ENCODE measurements at regions not wholly inside any gene's neighbourhood (a gene's known extent, or its start where the extent isn't known, plus 50 kb on each side); places are given as distances from the start of the nearest gene placed in this dataset.

GRCh38 chr1:56356376-56356990 lies 222.9 kb downstream of the PLPP3 start:
- ATAC-seq = no peak
- peaks cover 0 to 12% of the 10 kb centered on the region in 2 donors for H3K9me3 Mint-ChIP-seq
- peaks cover 8% of the 10 kb centered on the region for H3K27me3 Mint-ChIP-seq
- no peak overlapping the region for H3K27ac Mint-ChIP-seq
- no peaks in the 10 kb centered on the region for H3K4me1 Mint-ChIP-seq
- H3K4me3 Mint-ChIP-seq = no peak overlapping the region
- DNase-seq = no peak

GRCh38 chr1:56355918-56356317 lies 223.4 kb downstream of the PLPP3 start:
- H3K4me3 Mint-ChIP-seq = no peak overlapping the region
- DNase-seq = no peak
- peaks cover 0 to 12% of the 10 kb centered on the region in 2 donors for H3K9me3 Mint-ChIP-seq
- ATAC-seq = no peak
- peaks cover 8% of the 10 kb centered on the region for H3K27me3 Mint-ChIP-seq
- H3K27ac Mint-ChIP-seq = no peak overlapping the region
- H3K4me1 Mint-ChIP-seq = no peaks in the 10 kb centered on the region

- H3K27me3 Mint-ChIP-seq = peaks cover 8% of the 10 kb centered on the region
- H3K27ac Mint-ChIP-seq = no peak overlapping the region
- H3K9me3 Mint-ChIP-seq = peaks cover 0 to 12% of the 10 kb centered on the region in 2 donors
- ATAC-seq = no peak
- no peak for DNase-seq
- no peak overlapping the region for H3K4me3 Mint-ChIP-seq
- H3K4me1 Mint-ChIP-seq = no peaks in the 10 kb centered on the region
These were observed 223.9 kb downstream of the PLPP3 start for GRCh38 chr1:56355422-56355821.

- Mint-ChIP-seq H3K4me3 (no peak overlapping the region), H3K27me3 (no peaks in the 10 kb centered on the region), H3K27ac (no peak overlapping the region), H3K4me1 (no peaks in the 10 kb centered on the region), H3K9me3 (peaks cover 3 to 15% of the 10 kb centered on the region in 2 donors)
- ATAC-seq (no peak), DNase-seq (no peak)
These were observed 233.5 kb downstream of the PLPP3 start for GRCh38 chr1:56345831-56346230.

GRCh38 chr1:56340977-56341376 lies 238.4 kb downstream of the PLPP3 start:
- Mint-ChIP-seq H3K27me3 (no peaks in the 10 kb centered on the region), H3K4me3 (no peak overlapping the region), H3K4me1 (no peaks in the 10 kb centered on the region), H3K27ac (no peak overlapping the region), H3K9me3 (peaks cover 7% of the 10 kb centered on the region in 2 donors)
- ATAC-seq = no peak
- no peak for DNase-seq

GRCh38 chr1:56339786-56340465 lies 239.4 kb downstream of the PLPP3 start:
- no peak overlapping the region for H3K4me3 Mint-ChIP-seq
- H3K9me3 Mint-ChIP-seq = peaks cover 0 to 7% of the 10 kb centered on the region in 2 donors
- ATAC-seq (no peak), DNase-seq (no peak)
- H3K27ac Mint-ChIP-seq = no peak overlapping the region
- no peaks in the 10 kb centered on the region for H3K27me3 Mint-ChIP-seq
- no peaks in the 10 kb centered on the region for H3K4me1 Mint-ChIP-seq

GRCh38 chr1:56339093-56339492 lies 240.3 kb downstream of the PLPP3 start:
- no peak overlapping the region for H3K27ac Mint-ChIP-seq
- ATAC-seq = no peak
- H3K4me3 Mint-ChIP-seq = no peak overlapping the region
- H3K27me3 Mint-ChIP-seq = no peaks in the 10 kb centered on the region
- H3K9me3 Mint-ChIP-seq = peaks cover 0 to 7% of the 10 kb centered on the region in 2 donors
- no peaks in the 10 kb centered on the region for H3K4me1 Mint-ChIP-seq
- DNase-seq = no peak

- H3K27me3 Mint-ChIP-seq = no peaks in the 10 kb centered on the region
- DNase-seq (no peak), ATAC-seq (no peak)
- no peak overlapping the region for H3K4me3 Mint-ChIP-seq
- no peaks in the 10 kb centered on the region for H3K4me1 Mint-ChIP-seq
- H3K27ac Mint-ChIP-seq = no peak overlapping the region
- peaks cover 0 to 7% of the 10 kb centered on the region in 2 donors for H3K9me3 Mint-ChIP-seq
These were observed 242.4 kb downstream of the PLPP3 start for GRCh38 chr1:56336982-56337381.

- H3K4me1 Mint-ChIP-seq = peaks cover 4% of the 10 kb centered on the region
- no peaks in the 10 kb centered on the region for H3K27me3 Mint-ChIP-seq
- DNase-seq = no peak
- ATAC-seq = no peak
- no peak overlapping the region for H3K27ac Mint-ChIP-seq
- no peaks in the 10 kb centered on the region for H3K9me3 Mint-ChIP-seq
- no peak overlapping the region for H3K4me3 Mint-ChIP-seq
These were observed 244.0 kb downstream of the PLPP3 start for GRCh38 chr1:56335394-56335793.

- Mint-ChIP-seq H3K4me1 (peaks cover 10% of the 10 kb centered on the region), H3K27me3 (no peaks in the 10 kb centered on the region), H3K27ac (no peak overlapping the region), H3K4me3 (no peak overlapping the region), H3K9me3 (no peaks in the 10 kb centered on the region)
- DNase-seq = no peak
- ATAC-seq = no peak
These were observed 245.3 kb downstream of the PLPP3 start for GRCh38 chr1:56334047-56334446.

GRCh38 chr1:56333461-56333860 lies 245.9 kb downstream of the PLPP3 start:
- no peaks in the 10 kb centered on the region for H3K9me3 Mint-ChIP-seq
- DNase-seq = no peak
- H3K27me3 Mint-ChIP-seq = no peaks in the 10 kb centered on the region
- no peak for ATAC-seq
- peaks cover 16% of the 10 kb centered on the region for H3K4me1 Mint-ChIP-seq
- H3K27ac Mint-ChIP-seq = no peak overlapping the region
- no peak overlapping the region for H3K4me3 Mint-ChIP-seq

GRCh38 chr1:56331892-56332567 lies 247.3 kb downstream of the PLPP3 start:
- H3K27me3 Mint-ChIP-seq = no peaks in the 10 kb centered on the region
- no peak for ATAC-seq

GRCh38 chr1:56331207-56331891 lies 248.0 kb downstream of the PLPP3 start:
- Mint-ChIP-seq H3K4me1 (peaks cover 17% of the 10 kb centered on the region), H3K4me3 (no peak overlapping the region), H3K27me3 (no peaks in the 10 kb centered on the region), H3K27ac (no peak overlapping the region), H3K9me3 (no peaks in the 10 kb centered on the region)
- DNase-seq (no peak), ATAC-seq (no peak)

More at GRCh38 chr1:56331892-56332567, 247.3 kb downstream of the PLPP3 start:
- Mint-ChIP-seq H3K4me3 (no peak overlapping the region), H3K4me1 (peaks cover 17% of the 10 kb centered on the region), H3K27ac (no peak overlapping the region), H3K9me3 (no peaks in the 10 kb centered on the region)
- no peak for DNase-seq

- Mint-ChIP-seq H3K27me3 (no peaks in the 10 kb centered on the region), H3K27ac (peak overlapping the region in 1 of 2 donors; percentile 52), H3K9me3 (no peaks in the 10 kb centered on the region), H3K4me3 (no peak overlapping the region), H3K4me1 (peaks cover 17% of the 10 kb centered on the region)
- ATAC-seq (peak; percentile 81), DNase-seq (no peak)
These were observed 248.9 kb downstream of the PLPP3 start for GRCh38 chr1:56330391-56331026.

GRCh38 chr1:56329970-56330369 lies 249.4 kb downstream of the PLPP3 start:
- no peaks in the 10 kb centered on the region for H3K9me3 Mint-ChIP-seq
- no peak overlapping the region for H3K27ac Mint-ChIP-seq
- H3K4me3 Mint-ChIP-seq = no peak overlapping the region
- no peaks in the 10 kb centered on the region for H3K27me3 Mint-ChIP-seq
- ATAC-seq (no peak), DNase-seq (no peak)
- H3K4me1 Mint-ChIP-seq = peaks cover 17% of the 10 kb centered on the region
